GM19023 (cell line): ENCODE measurements at regions not wholly inside any gene's neighbourhood (a gene's known extent, or its start where the extent isn't known, plus 50 kb on each side); places are given as distances from the start of the nearest gene placed in this dataset.
"Not testable (repeated sequence)": the region's sequence is repeated elsewhere in the genome, so short reads cannot be mapped to it uniquely, and the experiment has no call there.

Experiments
- ATAC-seq: cut with Tn5 transposase; IDR thresholded peaks from one replicate; pipeline ENCODE4 v1.9.1; 2021; ENCODE audit warnings: mild to moderate bottlenecking, moderate library complexity; ENCODE audit not compliant: unreplicated experiment

- no peak for ATAC-seq
These were observed 213.6 kb upstream of the KCNN2 start for GRCh38 chr5:114148253-114148652.

- not testable (repeated sequence) for ATAC-seq
These were observed 213.1 kb upstream of the KCNN2 start for GRCh38 chr5:114148728-114149127.

- ATAC-seq, result no peak
These were observed 209.1 kb upstream of the KCNN2 start for GRCh38 chr5:114152656-114153360.

GRCh38 chr5:114153392-114153791 lies 208.5 kb upstream of the KCNN2 start:
- ATAC-seq, result no peak

- ATAC-seq, result no peak
These were observed 208.0 kb upstream of the KCNN2 start for GRCh38 chr5:114153833-114154232.

GRCh38 chr5:114166081-114166480 lies 195.8 kb upstream of the KCNN2 start:
- no peak for ATAC-seq

- no peak for ATAC-seq
These were observed 187.7 kb upstream of the KCNN2 start for GRCh38 chr5:114174131-114174530.

- ATAC-seq, result no peak
These were observed 187.0 kb upstream of the KCNN2 start for GRCh38 chr5:114174837-114175236.

GRCh38 chr5:114176356-114176755 lies 185.5 kb upstream of the KCNN2 start:
- no peak for ATAC-seq

- ATAC-seq, result no peak
These were observed 182.7 kb upstream of the KCNN2 start for GRCh38 chr5:114179134-114179533.

- no peak for ATAC-seq
These were observed 177.9 kb upstream of the KCNN2 start for GRCh38 chr5:114184006-114184405.

- ATAC-seq, result no peak
These were observed 176.6 kb upstream of the KCNN2 start for GRCh38 chr5:114185274-114185673.

GRCh38 chr5:114191441-114191840 lies 170.4 kb upstream of the KCNN2 start:
- no peak for ATAC-seq

- no peak for ATAC-seq
These were observed 169.8 kb upstream of the KCNN2 start for GRCh38 chr5:114192108-114192507.

GRCh38 chr5:114201332-114201731 lies 160.5 kb upstream of the KCNN2 start:
- ATAC-seq, result no peak

GRCh38 chr5:114204923-114205322 lies 156.9 kb upstream of the KCNN2 start:
- no peak for ATAC-seq

- ATAC-seq, result no peak
These were observed 155.2 kb upstream of the KCNN2 start for GRCh38 chr5:114206640-114207039.

- no peak for ATAC-seq
These were observed 154.3 kb upstream of the KCNN2 start for GRCh38 chr5:114207615-114208014.

- no peak for ATAC-seq
These were observed 153.8 kb upstream of the KCNN2 start for GRCh38 chr5:114208120-114208519.

- no peak for ATAC-seq
These were observed 153.3 kb upstream of the KCNN2 start for GRCh38 chr5:114208588-114208987.

GRCh38 chr5:114210662-114211061 lies 151.2 kb upstream of the KCNN2 start:
- no peak for ATAC-seq

- no peak for ATAC-seq
These were observed 140.1 kb upstream of the KCNN2 start for GRCh38 chr5:114221807-114222206.

GRCh38 chr5:114223866-114224265 lies 138.0 kb upstream of the KCNN2 start:
- no peak for ATAC-seq
